Colonic mucosa (tissue), 4 donors: ENCODE measurements at regions not wholly inside any gene's neighbourhood (a gene's known extent, or its start where the extent isn't known, plus 50 kb on each side); places are given as distances from the start of the nearest gene placed in this dataset.

Experiments
- DNase-seq: peaks from one replicate; pipeline ENCODE4 v3.0.0-alpha.2; 2020
- H3K27ac ChIP-seq: fragments of 200-600 bp; one replicate; pipeline ENCODE4 v1.8.0; 2021
- H3K27me3 ChIP-seq: fragments of 200-600 bp; one replicate; pipeline ENCODE4 v1.8.0; 2021
- H3K36me3 ChIP-seq: fragments of 200-600 bp; one replicate; pipeline ENCODE4 v1.8.0; 2021
- H3K4me1 ChIP-seq: fragments of 200-600 bp; one replicate; pipeline ENCODE4 v1.8.0; 2021; ENCODE audit warnings: mild to moderate bottlenecking
- H3K4me3 ChIP-seq: fragments of 200-600 bp; one replicate; pipeline ENCODE4 v1.8.0; 2021
- H3K9ac ChIP-seq, 2 donors: one replicate each; pipeline ENCODE4 v1.7.0; 2013; ENCODE audit warnings: control low read depth in 2 of 2, low read depth in 2 of 2, low read length in 2 of 2
- H3K9me3 ChIP-seq: fragments of 200-600 bp; one replicate; pipeline ENCODE4 v1.8.0; 2021
- intact Hi-C: fragments of 100-400 bp; cut with DNase I; formaldehyde crosslinking; loops from one replicate; pipeline ENCODE4 v1.14.1; 2022
- TF ChIP-seq, protein P1 (sequence below): fragments of 200-600 bp; IDR thresholded peaks from one replicate; pipeline ENCODE4 v1.8.0; 2022; ENCODE audit warnings: antibody characterized with exemption, mild to moderate bottlenecking
- donor health status: healthy.
- donor health status: DM: no; HTN: no; CAD: no.
- donor health status: DM: no; HTN: no; CAD: no.

- H3K9me3 ChIP-seq = no peaks in the 10 kb centered on the region
- H3K36me3 ChIP-seq = no peaks in the 10 kb centered on the region
- intact Hi-C loops = no loop called here
- DNase-seq = no peak
- H3K27ac ChIP-seq = no peak overlapping the region
- H3K27me3 ChIP-seq = no peaks in the 10 kb centered on the region
- TF ChIP-seq, protein P1, sequence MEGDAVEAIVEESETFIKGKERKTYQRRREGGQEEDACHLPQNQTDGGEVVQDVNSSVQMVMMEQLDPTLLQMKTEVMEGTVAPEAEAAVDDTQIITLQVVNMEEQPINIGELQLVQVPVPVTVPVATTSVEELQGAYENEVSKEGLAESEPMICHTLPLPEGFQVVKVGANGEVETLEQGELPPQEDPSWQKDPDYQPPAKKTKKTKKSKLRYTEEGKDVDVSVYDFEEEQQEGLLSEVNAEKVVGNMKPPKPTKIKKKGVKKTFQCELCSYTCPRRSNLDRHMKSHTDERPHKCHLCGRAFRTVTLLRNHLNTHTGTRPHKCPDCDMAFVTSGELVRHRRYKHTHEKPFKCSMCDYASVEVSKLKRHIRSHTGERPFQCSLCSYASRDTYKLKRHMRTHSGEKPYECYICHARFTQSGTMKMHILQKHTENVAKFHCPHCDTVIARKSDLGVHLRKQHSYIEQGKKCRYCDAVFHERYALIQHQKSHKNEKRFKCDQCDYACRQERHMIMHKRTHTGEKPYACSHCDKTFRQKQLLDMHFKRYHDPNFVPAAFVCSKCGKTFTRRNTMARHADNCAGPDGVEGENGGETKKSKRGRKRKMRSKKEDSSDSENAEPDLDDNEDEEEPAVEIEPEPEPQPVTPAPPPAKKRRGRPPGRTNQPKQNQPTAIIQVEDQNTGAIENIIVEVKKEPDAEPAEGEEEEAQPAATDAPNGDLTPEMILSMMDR = no peak
- peak overlapping the region in 1 of 2 donors; percentile 55 for H3K9ac ChIP-seq
- H3K4me1 ChIP-seq = no peaks in the 10 kb centered on the region
- H3K4me3 ChIP-seq = no peak overlapping the region
Measured at GRCh38 chr2:120820953-120821279, 85.2 kb downstream of the GLI2 start.

- DNase-seq = no peak
- H3K36me3 ChIP-seq = no peaks in the 10 kb centered on the region
- intact Hi-C loops = no loop called here
- no peak overlapping the region for H3K27ac ChIP-seq
- no peaks in the 10 kb centered on the region for H3K4me1 ChIP-seq
- H3K9me3 ChIP-seq = no peaks in the 10 kb centered on the region
- H3K4me3 ChIP-seq = no peak overlapping the region
- TF ChIP-seq, protein P1 = no peak
- H3K27me3 ChIP-seq = no peaks in the 10 kb centered on the region
- H3K9ac ChIP-seq = no peak overlapping the region
Measured at GRCh38 chr2:120821446-120822160, 85.9 kb downstream of the GLI2 start.

GRCh38 chr2:120822933-120823332 lies 87.3 kb downstream of the GLI2 start:
- Histone ChIP-seq H3K4me3 (no peak overlapping the region), H3K4me1 (no peaks in the 10 kb centered on the region), H3K27me3 (no peaks in the 10 kb centered on the region), H3K27ac (no peak overlapping the region), H3K36me3 (no peaks in the 10 kb centered on the region), H3K9me3 (no peaks in the 10 kb centered on the region), H3K9ac (no peak overlapping the region)
- no peak for DNase-seq
- intact Hi-C loops = no loop called here
- TF ChIP-seq, protein P1 = no peak

DNA sequence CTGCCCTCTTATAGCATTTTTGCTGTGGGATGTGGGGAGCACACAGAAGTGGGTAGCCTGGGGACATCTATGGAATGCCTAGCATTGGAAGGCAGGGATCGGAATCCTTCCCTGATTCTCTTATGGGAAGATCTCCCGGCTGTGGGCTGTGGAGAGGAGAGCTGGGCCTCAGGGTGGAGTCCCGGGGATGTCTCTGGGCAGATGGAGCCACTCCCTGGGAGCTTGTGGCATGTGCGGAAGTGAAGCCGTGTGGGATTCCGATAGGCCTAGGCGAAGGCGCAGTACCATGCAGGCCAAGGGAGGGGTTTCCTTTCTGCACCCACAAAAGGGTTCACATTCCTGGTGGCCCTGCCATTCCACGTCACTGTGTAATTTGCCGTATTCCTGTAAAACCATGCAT lies 87.9 kb downstream of the GLI2 start:
- TF ChIP-seq, protein P1 = no peak
- intact Hi-C loops = no loop called here
- Histone ChIP-seq H3K27ac (no peak overlapping the region), H3K4me3 (no peak overlapping the region), H3K9ac (no peak overlapping the region), H3K36me3 (no peaks in the 10 kb centered on the region), H3K9me3 (no peaks in the 10 kb centered on the region), H3K4me1 (no peaks in the 10 kb centered on the region), H3K27me3 (no peaks in the 10 kb centered on the region)
- no peak for DNase-seq

DNA sequence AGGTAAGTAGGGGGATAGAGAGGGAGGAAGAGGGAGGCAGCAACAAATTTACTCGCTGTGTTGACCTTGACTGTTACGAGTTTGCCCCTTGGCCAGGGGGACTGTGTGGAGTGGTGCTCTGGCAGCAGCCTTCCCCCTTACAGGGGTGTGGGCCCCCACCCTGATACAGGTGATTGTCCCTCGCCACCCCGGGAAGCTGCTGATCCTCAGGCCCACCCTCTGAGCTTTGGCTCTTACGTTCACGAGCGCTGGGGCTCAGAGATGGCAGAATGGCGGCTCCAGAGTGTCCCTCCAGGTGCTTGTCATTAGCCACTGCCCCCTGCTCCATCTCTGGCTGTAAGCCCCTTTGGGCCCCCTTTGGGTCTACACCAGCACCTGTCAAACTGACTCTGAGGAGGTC lies 88.6 kb downstream of the GLI2 start:
- Histone ChIP-seq H3K27ac (no peak overlapping the region), H3K9me3 (no peaks in the 10 kb centered on the region), H3K9ac (no peak overlapping the region), H3K4me1 (no peaks in the 10 kb centered on the region), H3K36me3 (no peaks in the 10 kb centered on the region), H3K27me3 (no peaks in the 10 kb centered on the region), H3K4me3 (no peak overlapping the region)
- TF ChIP-seq, protein P1 = no peak
- intact Hi-C loops = no loop called here
- no peak for DNase-seq
